H1 (cell line): ENCODE measurements at regions not wholly inside any gene's neighbourhood (a gene's known extent, or its start where the extent isn't known, plus 50 kb on each side); places are given as distances from the start of the nearest gene placed in this dataset.
"Not testable (repeated sequence)": the region's sequence is repeated elsewhere in the genome, so short reads cannot be mapped to it uniquely, and the experiment has no call there.

ENCODE experiments used
- CTCF ChIA-PET: fragments of 300-600 bp; sonication (Branson Sonifier 250); formaldehyde crosslinking; loops from one replicate; lab custom pipeline; 2021; ENCODE audit not compliant: partially characterized antibody; lab: Charles Lee
- POLR2A ChIA-PET: fragments of 300-600 bp; sonication (Branson Sonifier 250); formaldehyde crosslinking; loops from one replicate; lab custom pipeline; 2021; ENCODE audit warnings: inconsistent platforms; ENCODE audit not compliant: partially characterized antibody; lab: Charles Lee
- DNase-seq, 2 experiments: peaks; one replicate each; pipeline versions ENCODE4 v3.0.0 to v3.0.0-alpha.2; 2010 to 2022; ENCODE audit warnings: low spot score in 2 of 2, low read depth in 1 of 2, mixed read lengths in 1 of 2
- FAIRE-seq: peaks from 2 replicates; lab custom pipeline; 2011; peaks lifted over from hg19 to GRCh38; lab: Jason Lieb, UNC
- H2AFZ ChIP-seq: 2 replicates; pipeline ENCODE4 v1.8.1; 2012; ENCODE audit warnings: low read length, inconsistent platforms
- H2AK5ac ChIP-seq: 2 replicates; pipeline ENCODE4 v1.6.1; 2013; ENCODE audit warnings: low read depth, low read length
- H2BK120ac ChIP-seq: replicated peaks from 2 replicates; pipeline ENCODE3; 2013; ENCODE audit warnings: low read depth, low read length, inconsistent platforms
- H2BK12ac ChIP-seq: 2 replicates; pipeline ENCODE4 v1.6.1; 2013; ENCODE audit warnings: low read depth, low read length
- H2BK15ac ChIP-seq: 2 replicates; pipeline ENCODE4 v1.6.1; 2013; ENCODE audit warnings: low read length
- H2BK20ac ChIP-seq: 2 replicates; pipeline ENCODE4 v1.6.1; 2013; ENCODE audit warnings: low read length
- H2BK5ac ChIP-seq: 2 replicates; pipeline ENCODE4 v1.6.1; 2013; ENCODE audit warnings: low read depth, low read length
- H3K14ac ChIP-seq: 2 replicates; pipeline ENCODE4 v1.6.1; 2013; ENCODE audit warnings: inconsistent platforms; ENCODE audit not compliant: insufficient read length
- H3K18ac ChIP-seq: 2 replicates; pipeline ENCODE4 v1.6.1; 2013; ENCODE audit warnings: low read length; ENCODE audit errors: extremely low read depth
- H3K23ac ChIP-seq: 2 replicates; pipeline ENCODE4 v1.6.1; 2013; ENCODE audit warnings: inconsistent platforms; ENCODE audit not compliant: insufficient read length
- H3K23me2 ChIP-seq: 2 replicates; pipeline ENCODE4 v1.6.1; 2013; ENCODE audit warnings: low read depth, low read length
- H3K27ac ChIP-seq: 2 replicates; pipeline ENCODE4 v1.6.1; 2011; ENCODE audit warnings: low read depth, low read length, inconsistent platforms
- H3K27me3 ChIP-seq, 4 experiments: replicated peaks in 1 of 4; 1 replicate in 1 of 4; 2 replicates in 3 of 4; pipeline versions ENCODE4 v1.6.1 to v1.8.1; 2011 to 2013; ENCODE audit warnings: low read length in 3 of 4, mild to moderate bottlenecking in 3 of 4, inconsistent platforms in 2 of 4, mixed read lengths in 2 of 4, moderate library complexity in 1 of 4; ENCODE audit not compliant: control insufficient read depth in 3 of 4, insufficient read depth in 3 of 4; ENCODE audit errors: extremely low read depth in 1 of 4
- H3K36me3 ChIP-seq, 4 experiments: 2 replicates each; pipeline versions ENCODE4 v1.6.1 to v1.8.1; 2011 to 2013; ENCODE audit warnings: mild to moderate bottlenecking in 4 of 4, low read length in 3 of 4, moderate library complexity in 2 of 4, control low read depth in 1 of 4, inconsistent platforms in 1 of 4; ENCODE audit not compliant: insufficient read depth in 4 of 4, control insufficient read depth in 2 of 4
- H3K4ac ChIP-seq: replicated peaks from 2 replicates; pipeline ENCODE3; 2013; ENCODE audit warnings: low read length, low read depth, mixed read lengths, inconsistent platforms; ENCODE audit not compliant: insufficient read length
- H3K4me1 ChIP-seq, 4 experiments: replicated peaks in 1 of 4; 1 replicate in 1 of 4; 2 replicates in 3 of 4; pipeline versions ENCODE4 v1.6.1 to v1.8.1; 2011 to 2013; ENCODE audit warnings: low read length in 3 of 4, inconsistent platforms in 2 of 4, mixed read lengths in 1 of 4; ENCODE audit not compliant: insufficient read depth in 4 of 4, control insufficient read depth in 3 of 4
- H3K4me2 ChIP-seq, 2 experiments: 2 replicates each; pipeline versions ENCODE4 v1.6.1 to v1.8.1; 2011 to 2013; ENCODE audit warnings: low read depth in 2 of 2, low read length in 2 of 2, control low read depth in 1 of 2, inconsistent platforms in 1 of 2, mild to moderate bottlenecking in 1 of 2; ENCODE audit not compliant: insufficient read depth in 1 of 2
- H3K4me3 ChIP-seq, 4 experiments: fragments of 200-600, 300-600 bp in 1 of 4; sonication (generic), shearing (Covaris generic), sonication (Bioruptor Twin) in 1 of 4; 2 replicates each; pipeline versions ENCODE4 v1.5.1 to v1.8.1; 2011 to 2016; ENCODE audit warnings: low read length in 4 of 4, low read depth in 3 of 4, control low read depth in 2 of 4, inconsistent platforms in 2 of 4, mild to moderate bottlenecking in 2 of 4, mixed read lengths in 1 of 4, moderate library complexity in 1 of 4; ENCODE audit not compliant: insufficient read depth in 2 of 4; ENCODE audit errors: extremely low read depth in 1 of 4
- H3K56ac ChIP-seq: replicated peaks from 2 replicates; pipeline ENCODE3; 2013; ENCODE audit warnings: low read depth, mild to moderate bottlenecking, mixed read lengths, low read length, inconsistent platforms; ENCODE audit not compliant: insufficient read length
- H3K79me1 ChIP-seq: 2 replicates; pipeline ENCODE4 v1.6.1; 2013; ENCODE audit warnings: low read depth, low read length, control low read depth
- H3K79me2 ChIP-seq, 2 experiments: 2 replicates each; pipeline versions ENCODE4 v1.6.1 to v1.8.1; 2012 to 2013; ENCODE audit warnings: low read length in 2 of 2, mild to moderate bottlenecking in 2 of 2, inconsistent platforms in 1 of 2; ENCODE audit not compliant: insufficient read depth in 2 of 2, control insufficient read depth in 1 of 2
- H3K9ac ChIP-seq, 4 experiments: replicated peaks in 1 of 4; 1 replicate in 1 of 4; 2 replicates in 3 of 4; pipeline versions ENCODE4 v1.6.1 to v1.8.1; 2011 to 2013; ENCODE audit warnings: low read depth in 3 of 4, low read length in 3 of 4, control low read depth in 2 of 4, mild to moderate bottlenecking in 2 of 4, moderate library complexity in 2 of 4, inconsistent platforms in 1 of 4; ENCODE audit errors: extremely low read depth in 1 of 4
- H3K9me3 ChIP-seq, 2 experiments: 2 replicates each; pipeline versions ENCODE4 v1.6.1 to v1.8.1; 2012 to 2013; ENCODE audit warnings: mild to moderate bottlenecking in 2 of 2, moderate library complexity in 2 of 2, control low read depth in 1 of 2, inconsistent platforms in 1 of 2, low read depth in 1 of 2, low read length in 1 of 2, mixed read lengths in 1 of 2; ENCODE audit not compliant: insufficient read depth in 2 of 2
- H4K20me1 ChIP-seq, 2 experiments: replicated peaks in 1 of 2; 2 replicates each; pipeline versions ENCODE3 to v1.8.1; 2011 to 2013; ENCODE audit warnings: inconsistent platforms in 2 of 2, low read length in 2 of 2, mild to moderate bottlenecking in 1 of 2; ENCODE audit not compliant: insufficient read depth in 2 of 2, control insufficient read depth in 1 of 2
- H4K5ac ChIP-seq: 2 replicates; pipeline ENCODE4 v1.6.1; 2013; ENCODE audit warnings: low read length, low read depth, mixed read lengths, inconsistent platforms; ENCODE audit not compliant: insufficient read length
- H4K8ac ChIP-seq: 2 replicates; pipeline ENCODE4 v1.8.0; 2013; ENCODE audit warnings: mild to moderate bottlenecking, moderate library complexity, low read length, inconsistent platforms; ENCODE audit not compliant: insufficient read depth; ENCODE audit errors: extremely low read depth
- H4K91ac ChIP-seq: replicated peaks from 2 replicates; pipeline ENCODE3; 2013; ENCODE audit warnings: low read length, mixed read lengths, inconsistent platforms; ENCODE audit not compliant: insufficient read length
- WGBS, 2 experiments: shearing (Covaris generic) in 1 of 2; methylation state at CpG; one replicate each; pipeline versions ENCODE4 v1.1.6 to v1.1.7; 2013 to 2015; ENCODE audit warnings: low lambda C conversion rate in 2 of 2, mixed read lengths in 2 of 2, inconsistent platforms in 1 of 2, low coverage in 1 of 2, missing lambda C conversion rate in 1 of 2; ENCODE audit not compliant: insufficient replicate concordance in 2 of 2, insufficient coverage in 1 of 2, insufficient read length in 1 of 2; ENCODE audit errors: extremely low coverage in 1 of 2, missing lambda C conversion rate in 1 of 2; 5-methylcytosine and 5-hydroxymethylcytosine counted together

DNA sequence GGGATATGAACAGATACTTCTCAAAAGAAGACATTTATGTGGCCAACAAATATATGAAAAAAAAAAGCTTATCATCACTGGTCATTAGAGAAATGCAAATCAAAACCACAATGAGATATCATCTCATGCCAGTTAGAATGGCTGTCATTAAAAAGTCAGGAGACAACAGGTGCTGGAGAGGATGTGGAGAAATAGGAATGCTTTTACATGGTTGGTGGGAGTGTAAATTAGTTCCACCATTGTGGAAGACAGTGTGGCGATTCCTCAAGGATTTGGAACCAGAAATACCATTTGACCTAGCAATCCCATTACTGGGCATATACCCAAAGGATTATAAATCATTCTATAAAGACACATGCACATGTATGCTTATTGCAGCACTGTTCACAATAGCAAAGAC, 408.5 kb downstream of the RAP2B start:
- H2BK12ac ChIP-seq, H3K79me1 ChIP-seq, H3K4me2 ChIP-seq, H3K14ac ChIP-seq, H4K91ac ChIP-seq, H3K9ac ChIP-seq, H3K23me2 ChIP-seq, H2BK5ac ChIP-seq, POLR2A ChIA-PET, H2BK20ac ChIP-seq, H3K79me2 ChIP-seq, H3K9me3 ChIP-seq, FAIRE-seq, H3K4me3 ChIP-seq, H3K4ac ChIP-seq, DNase-seq, H3K27me3 ChIP-seq, H3K18ac ChIP-seq, H3K36me3 ChIP-seq, H3K27ac ChIP-seq, H3K23ac ChIP-seq, H2AK5ac ChIP-seq, H3K56ac ChIP-seq, H2AFZ ChIP-seq, H4K8ac ChIP-seq, H2BK120ac ChIP-seq, H4K20me1 ChIP-seq, H2BK15ac ChIP-seq, H4K5ac ChIP-seq, H3K4me1 ChIP-seq: not testable (repeated sequence)
- WGBS, 2 experiments: 100% methylated on average over 1 of the region's 1 CpG; no CpG with 5 or more reads in 1 of the 2 experiments
- CTCF ChIA-PET: interaction anchor here (1.2 kb wide), 1 partner anchor 31 kb away, joined by 3 read pairs; no protein-coding TSS in a partner anchor
